C4-2B (cell line): ENCODE measurements at regions not wholly inside any gene's neighbourhood (a gene's known extent, or its start where the extent isn't known, plus 50 kb on each side); places are given as distances from the start of the nearest gene placed in this dataset.

Source experiments
- ZFX ChIP-seq: fragments of 450-650 bp; IDR thresholded peaks from 2 replicates; pipeline ENCODE4 v1.6.1; 2017
- TF ChIP-seq, protein P1 (sequence below): fragments of 450-650 bp; conservative IDR thresholded peaks from 2 replicates; pipeline ENCODE4 v1.5.1; 2017; ENCODE audit warnings: mild to moderate bottlenecking

- TF ChIP-seq, protein P1, sequence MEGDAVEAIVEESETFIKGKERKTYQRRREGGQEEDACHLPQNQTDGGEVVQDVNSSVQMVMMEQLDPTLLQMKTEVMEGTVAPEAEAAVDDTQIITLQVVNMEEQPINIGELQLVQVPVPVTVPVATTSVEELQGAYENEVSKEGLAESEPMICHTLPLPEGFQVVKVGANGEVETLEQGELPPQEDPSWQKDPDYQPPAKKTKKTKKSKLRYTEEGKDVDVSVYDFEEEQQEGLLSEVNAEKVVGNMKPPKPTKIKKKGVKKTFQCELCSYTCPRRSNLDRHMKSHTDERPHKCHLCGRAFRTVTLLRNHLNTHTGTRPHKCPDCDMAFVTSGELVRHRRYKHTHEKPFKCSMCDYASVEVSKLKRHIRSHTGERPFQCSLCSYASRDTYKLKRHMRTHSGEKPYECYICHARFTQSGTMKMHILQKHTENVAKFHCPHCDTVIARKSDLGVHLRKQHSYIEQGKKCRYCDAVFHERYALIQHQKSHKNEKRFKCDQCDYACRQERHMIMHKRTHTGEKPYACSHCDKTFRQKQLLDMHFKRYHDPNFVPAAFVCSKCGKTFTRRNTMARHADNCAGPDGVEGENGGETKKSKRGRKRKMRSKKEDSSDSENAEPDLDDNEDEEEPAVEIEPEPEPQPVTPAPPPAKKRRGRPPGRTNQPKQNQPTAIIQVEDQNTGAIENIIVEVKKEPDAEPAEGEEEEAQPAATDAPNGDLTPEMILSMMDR: no peak
- no peak for TF ChIP-seq ZFX
Measured at GRCh38 chr4:132865458-132865857, 283.6 kb upstream of the PCDH10 start.
